NCI-H345 treated with DMSO at 0.1 percent for 48 hours (cell line): ENCODE measurements at regions not wholly inside any gene's neighbourhood (a gene's known extent, or its start where the extent isn't known, plus 50 kb on each side); places are given as distances from the start of the nearest gene placed in this dataset.

Experiments used
- DNase-seq: peaks from one replicate; lab custom pipeline; 2025; ENCODE audit not compliant: unreplicated experiment; lab: John Stamatoyannopoulos, UW

GRCh38 chr4:34791209-34791608 lies 1453.1 kb downstream of the ARAP2 start:
- no peak for DNase-seq

- DNase-seq = no peak
These were observed 1443.4 kb downstream of the ARAP2 start for GRCh38 chr4:34800953-34801352.

GRCh38 chr4:34814266-34814665 lies 1430.0 kb downstream of the ARAP2 start:
- DNase-seq = no peak

GRCh38 chr4:34824515-34824914 lies 1419.8 kb downstream of the ARAP2 start:
- no peak for DNase-seq

GRCh38 chr4:34826660-34827059 lies 1417.7 kb downstream of the ARAP2 start:
- DNase-seq = no peak

- DNase-seq = no peak
These were observed 1398.4 kb downstream of the ARAP2 start for GRCh38 chr4:34845926-34846325.

- DNase-seq = no peak
These were observed 1393.9 kb downstream of the ARAP2 start for GRCh38 chr4:34850421-34850820.

GRCh38 chr4:34850968-34851367 lies 1393.3 kb downstream of the ARAP2 start:
- no peak for DNase-seq

GRCh38 chr4:34851411-34851810 lies 1392.9 kb downstream of the ARAP2 start:
- no peak for DNase-seq

GRCh38 chr4:34854451-34854850 lies 1389.9 kb downstream of the ARAP2 start:
- no peak for DNase-seq

GRCh38 chr4:34861666-34862065 lies 1382.6 kb downstream of the ARAP2 start:
- no peak for DNase-seq

- no peak for DNase-seq
These were observed 1365.4 kb downstream of the ARAP2 start for GRCh38 chr4:34878961-34879360.

- no peak for DNase-seq
These were observed 1364.1 kb downstream of the ARAP2 start for GRCh38 chr4:34880246-34880645.

GRCh38 chr4:34891892-34892291 lies 1352.4 kb downstream of the ARAP2 start:
- no peak for DNase-seq

- no peak for DNase-seq
These were observed 1350.9 kb downstream of the ARAP2 start for GRCh38 chr4:34893382-34893781.

- DNase-seq = no peak
These were observed 1324.3 kb downstream of the ARAP2 start for GRCh38 chr4:34920032-34920431.

GRCh38 chr4:34921391-34921790 lies 1322.9 kb downstream of the ARAP2 start:
- DNase-seq = no peak

- DNase-seq = no peak
These were observed 1322.0 kb downstream of the ARAP2 start for GRCh38 chr4:34922325-34922724.

- no peak for DNase-seq
These were observed 1311.7 kb downstream of the ARAP2 start for GRCh38 chr4:34932591-34932990.

- DNase-seq = no peak
These were observed 1308.6 kb downstream of the ARAP2 start for GRCh38 chr4:34935739-34936138.

- no peak for DNase-seq
These were observed 1305.2 kb downstream of the ARAP2 start for GRCh38 chr4:34939073-34939472.

GRCh38 chr4:34943741-34944386 lies 1300.5 kb downstream of the ARAP2 start:
- DNase-seq = no peak

GRCh38 chr4:34950926-34951325 lies 1293.4 kb downstream of the ARAP2 start:
- no peak for DNase-seq
